ENCODE measurements at regions not wholly inside any gene's neighbourhood (a gene's known extent, or its start where the extent isn't known, plus 50 kb on each side); places are given as distances from the start of the nearest gene placed in this dataset.
"Not testable (repeated sequence)": the region's sequence is repeated elsewhere in the genome, so short reads cannot be mapped to it uniquely, and the experiment has no call there.

GRCh38 chr6:169378620-169379381 lies 125.2 kb upstream of the THBS2 start:
- no peak for DNase-seq

GRCh38 chr6:169376458-169376857 lies 122.8 kb upstream of the THBS2 start:
- no peak for DNase-seq

GRCh38 chr6:169372589-169372988 lies 118.9 kb upstream of the THBS2 start:
- no peak for DNase-seq

- DNase-seq, result no peak
Measured at GRCh38 chr6:169371344-169372127, 117.9 kb upstream of the THBS2 start.

GRCh38 chr6:169370666-169371343 lies 117.2 kb upstream of the THBS2 start:
- no peak for DNase-seq

GRCh38 chr6:169370054-169370453 lies 116.4 kb upstream of the THBS2 start:
- DNase-seq, result no peak

GRCh38 chr6:169368200-169368599 lies 114.6 kb upstream of the THBS2 start:
- DNase-seq, result no peak

- no peak for DNase-seq
Measured at GRCh38 chr6:169367507-169367906, 113.9 kb upstream of the THBS2 start.

GRCh38 chr6:169366258-169366901 lies 112.7 kb upstream of the THBS2 start:
- DNase-seq, result no peak

GRCh38 chr6:169365567-169366257 lies 112.1 kb upstream of the THBS2 start:
- no peak for DNase-seq

GRCh38 chr6:169363590-169363989 lies 109.9 kb upstream of the THBS2 start:
- DNase-seq, result no peak

- DNase-seq, result no peak
Measured at GRCh38 chr6:169362501-169363121, 109.0 kb upstream of the THBS2 start.

- not testable (repeated sequence) for DNase-seq
Measured at GRCh38 chr6:169355001-169355400, 101.4 kb upstream of the THBS2 start.

- peak in 2 of 3 donors; percentile 13 to 27 for DNase-seq
Measured at GRCh38 chr6:169345146-169345545, 91.5 kb upstream of the THBS2 start.

GRCh38 chr6:169344750-169345065 lies 91.1 kb upstream of the THBS2 start:
- DNase-seq, result no peak

GRCh38 chr6:169343886-169344749 lies 90.5 kb upstream of the THBS2 start:
- no peak for DNase-seq

- DNase-seq, result no peak
Measured at GRCh38 chr6:169342710-169343109, 89.1 kb upstream of the THBS2 start.

- DNase-seq, result no peak
Measured at GRCh38 chr6:169341706-169342105, 88.1 kb upstream of the THBS2 start.

- no peak for DNase-seq
Measured at GRCh38 chr6:169341065-169341464, 87.4 kb upstream of the THBS2 start.

GRCh38 chr6:169340395-169340794 lies 86.7 kb upstream of the THBS2 start:
- no peak for DNase-seq

GRCh38 chr6:169339731-169340309 lies 86.2 kb upstream of the THBS2 start:
- no peak for DNase-seq
